Natural killer cell (primary cell): ENCODE measurements at regions not wholly inside any gene's neighbourhood (a gene's known extent, or its start where the extent isn't known, plus 50 kb on each side); places are given as distances from the start of the nearest gene placed in this dataset.

Experiments
- ATAC-seq, 3 donors: fragments of 150-1000 bp in 2 of 3; fragments of 200-7000 bp in 1 of 3; cut with Tn5 transposase; 1 replicate in 1 of 3; 2 replicates in 2 of 3; pipeline ENCODE4 v1.10.0; 2021; ENCODE audit warnings: mild to moderate bottlenecking in 2 of 3, moderate library complexity in 2 of 3
- DNase-seq, 2 donors: peaks; one replicate each; pipeline versions ENCODE4 v3.0.0 to v3.0.0-alpha.2; 2013 to 2021; ENCODE audit warnings: mixed read lengths in 1 of 2
- H3K27ac ChIP-seq: one replicate; pipeline ENCODE4 v1.5.1; 2013; ENCODE audit warnings: mild to moderate bottlenecking, low read length
- H3K27me3 ChIP-seq: one replicate; pipeline ENCODE4 v1.6.1; 2013; ENCODE audit warnings: low read length; ENCODE audit not compliant: control insufficient read depth, insufficient read depth
- H3K36me3 ChIP-seq: one replicate; pipeline ENCODE4 v1.6.1; 2013; ENCODE audit warnings: low read length; ENCODE audit not compliant: control insufficient read depth, insufficient read depth
- H3K4me1 ChIP-seq: one replicate; pipeline ENCODE4 v1.6.1; 2013; ENCODE audit warnings: low read length; ENCODE audit not compliant: control insufficient read depth, insufficient read depth
- H3K4me3 ChIP-seq: one replicate; pipeline ENCODE4 v1.5.1; 2013; ENCODE audit warnings: low read length
- H3K9me3 ChIP-seq: one replicate; pipeline ENCODE4 v1.6.1; 2013; ENCODE audit warnings: low read length; ENCODE audit not compliant: control insufficient read depth, insufficient read depth
- H3K27ac Mint-ChIP-seq, 2 donors: one replicate each; pipeline ENCODE4 v1.8.0; 2022; ENCODE audit warnings: mild to moderate bottlenecking in 2 of 2, mixed read lengths in 2 of 2, moderate library complexity in 1 of 2
- H3K27me3 Mint-ChIP-seq, 2 donors: one replicate each; pipeline ENCODE4 v1.8.0; 2022; ENCODE audit warnings: low read depth in 2 of 2, mixed read lengths in 2 of 2
- H3K36me3 Mint-ChIP-seq: one replicate; pipeline ENCODE4 v1.8.0; 2022; ENCODE audit warnings: mixed read lengths
- H3K4me1 Mint-ChIP-seq, 2 donors: one replicate each; pipeline ENCODE4 v1.8.0; 2022; ENCODE audit warnings: mixed read lengths in 2 of 2
- H3K4me3 Mint-ChIP-seq: one replicate; pipeline ENCODE4 v1.8.0; 2022; ENCODE audit warnings: mild to moderate bottlenecking, moderate library complexity, mixed read lengths
- H3K9me3 Mint-ChIP-seq, 2 donors: one replicate each; pipeline ENCODE4 v1.8.0; 2022; ENCODE audit warnings: mixed read lengths in 2 of 2
- WGBS: methylation state at CpG from one replicate; pipeline ENCODE4 v1.1.7; 2013; ENCODE audit warnings: missing lambda C conversion rate; ENCODE audit not compliant: insufficient coverage; 5-methylcytosine and 5-hydroxymethylcytosine counted together
- intact Hi-C: fragments of 100-400 bp; cut with micrococcal nuclease; formaldehyde crosslinking; loops from one replicate; pipeline ENCODE4 v1.14.2; 2022
- TF ChIP-seq, protein P1 (sequence below): fragments of 200-600 bp; IDR thresholded peaks from one replicate; pipeline ENCODE4 v1.8.0; 2022; ENCODE audit warnings: antibody characterized with exemption

DNA sequence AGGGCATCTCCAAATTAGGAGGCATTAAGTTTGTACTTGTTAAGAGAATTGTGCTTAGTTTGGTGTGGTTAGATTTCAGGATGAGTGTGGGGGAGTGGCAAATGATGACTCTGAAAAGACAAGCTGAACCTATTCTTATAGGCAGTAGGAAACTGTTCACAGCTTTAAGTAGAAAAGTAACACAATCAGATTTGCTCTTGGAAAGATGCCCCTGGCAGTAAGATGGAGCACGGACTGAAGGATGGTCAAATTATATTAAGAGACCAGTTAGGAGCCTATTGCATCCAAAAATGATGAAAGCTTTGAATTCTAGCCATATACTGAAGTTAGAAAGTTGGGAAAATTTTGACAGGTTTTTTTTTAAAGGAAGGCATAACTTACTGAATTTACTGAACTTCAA lies 254.2 kb upstream of the MEF2C start:
- H3K27me3 Mint-ChIP-seq, result peaks cover 0 to 2% of the 10 kb centered on the region in 2 donors
- 97% methylated on average over 1 of the region's 1 CpG for WGBS
- no peak overlapping the region for H3K4me3 Mint-ChIP-seq
- H3K9me3 ChIP-seq, result no peaks in the 10 kb centered on the region
- TF ChIP-seq, protein P1, sequence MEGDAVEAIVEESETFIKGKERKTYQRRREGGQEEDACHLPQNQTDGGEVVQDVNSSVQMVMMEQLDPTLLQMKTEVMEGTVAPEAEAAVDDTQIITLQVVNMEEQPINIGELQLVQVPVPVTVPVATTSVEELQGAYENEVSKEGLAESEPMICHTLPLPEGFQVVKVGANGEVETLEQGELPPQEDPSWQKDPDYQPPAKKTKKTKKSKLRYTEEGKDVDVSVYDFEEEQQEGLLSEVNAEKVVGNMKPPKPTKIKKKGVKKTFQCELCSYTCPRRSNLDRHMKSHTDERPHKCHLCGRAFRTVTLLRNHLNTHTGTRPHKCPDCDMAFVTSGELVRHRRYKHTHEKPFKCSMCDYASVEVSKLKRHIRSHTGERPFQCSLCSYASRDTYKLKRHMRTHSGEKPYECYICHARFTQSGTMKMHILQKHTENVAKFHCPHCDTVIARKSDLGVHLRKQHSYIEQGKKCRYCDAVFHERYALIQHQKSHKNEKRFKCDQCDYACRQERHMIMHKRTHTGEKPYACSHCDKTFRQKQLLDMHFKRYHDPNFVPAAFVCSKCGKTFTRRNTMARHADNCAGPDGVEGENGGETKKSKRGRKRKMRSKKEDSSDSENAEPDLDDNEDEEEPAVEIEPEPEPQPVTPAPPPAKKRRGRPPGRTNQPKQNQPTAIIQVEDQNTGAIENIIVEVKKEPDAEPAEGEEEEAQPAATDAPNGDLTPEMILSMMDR, result no peak
- ATAC-seq, result no peak
- H3K4me1 Mint-ChIP-seq, result no peaks in the 10 kb centered on the region
- DNase-seq, result no peak
- H3K9me3 Mint-ChIP-seq, result peaks cover 0 to 4% of the 10 kb centered on the region in 2 donors
- no peaks in the 10 kb centered on the region for H3K36me3 ChIP-seq
- no peak overlapping the region for H3K27ac ChIP-seq
- H3K4me1 ChIP-seq, result no peaks in the 10 kb centered on the region
- H3K27ac Mint-ChIP-seq, result no peak overlapping the region
- no peak overlapping the region for H3K4me3 ChIP-seq
- no peaks in the 10 kb centered on the region for H3K27me3 ChIP-seq
- H3K36me3 Mint-ChIP-seq, result no peaks in the 10 kb centered on the region
- intact Hi-C loops, result no loop called here

- intact Hi-C loops, result no loop called here
- H3K36me3 Mint-ChIP-seq, result no peaks in the 10 kb centered on the region
- no peaks in the 10 kb centered on the region for H3K4me1 Mint-ChIP-seq
- DNase-seq, result no peak
- 79% methylated on average over 1 of the region's 1 CpG for WGBS
- Histone ChIP-seq H3K27me3 (no peaks in the 10 kb centered on the region), H3K4me3 (no peak overlapping the region), H3K36me3 (no peaks in the 10 kb centered on the region), H3K4me1 (no peaks in the 10 kb centered on the region), H3K9me3 (no peaks in the 10 kb centered on the region), H3K27ac (no peak overlapping the region)
- no peak for ATAC-seq
- H3K27me3 Mint-ChIP-seq, result no peaks in the 10 kb centered on the region
- no peaks in the 10 kb centered on the region for H3K9me3 Mint-ChIP-seq
- TF ChIP-seq, protein P1, result no peak
- H3K27ac Mint-ChIP-seq, result no peak overlapping the region
- no peak overlapping the region for H3K4me3 Mint-ChIP-seq
Observed at GRCh38 chr5:89133975-89134374, 251.0 kb upstream of the MEF2C start.

- no peak overlapping the region for H3K4me3 Mint-ChIP-seq
- H3K9me3 ChIP-seq, result no peaks in the 10 kb centered on the region
- TF ChIP-seq, protein P1, result no peak
- H3K4me1 ChIP-seq, result no peaks in the 10 kb centered on the region
- H3K4me3 ChIP-seq, result no peak overlapping the region
- H3K4me1 Mint-ChIP-seq, result peaks cover 0 to 4% of the 10 kb centered on the region in 2 donors
- H3K27me3 ChIP-seq, result no peaks in the 10 kb centered on the region
- H3K27ac Mint-ChIP-seq, result no peak overlapping the region
- DNase-seq (no peak), ATAC-seq (no peak)
- H3K27me3 Mint-ChIP-seq, result no peaks in the 10 kb centered on the region
- H3K36me3 Mint-ChIP-seq, result no peaks in the 10 kb centered on the region
- no peaks in the 10 kb centered on the region for H3K9me3 Mint-ChIP-seq
- no peak overlapping the region for H3K27ac ChIP-seq
- intact Hi-C loops, result no loop called here
- 80% methylated on average over 1 of the region's 1 CpG for WGBS
- no peaks in the 10 kb centered on the region for H3K36me3 ChIP-seq
Observed at GRCh38 chr5:89133129-89133528, 250.1 kb upstream of the MEF2C start.

DNA sequence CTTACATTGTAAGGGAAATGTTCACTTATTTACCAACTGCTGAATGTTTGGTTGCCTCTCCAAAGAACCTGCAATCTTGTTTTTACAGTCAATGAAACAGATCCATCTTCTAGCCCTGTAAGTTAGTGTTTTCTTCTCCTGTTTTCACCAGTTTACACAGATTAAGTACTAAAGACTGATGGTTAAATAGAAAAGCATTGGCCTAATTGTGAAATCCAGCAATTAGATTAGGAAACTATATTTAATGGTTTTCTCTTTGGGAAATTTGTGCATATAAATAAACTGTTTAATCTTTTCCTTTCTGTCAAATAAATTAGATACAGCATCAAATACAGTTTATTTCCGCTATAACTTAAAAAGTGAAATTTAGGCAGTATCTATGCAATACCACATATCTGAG lies 247.9 kb upstream of the MEF2C start:
- TF ChIP-seq, protein P1, result no peak

More for the DNA sequence above, 247.9 kb upstream of the MEF2C start:
- no peak overlapping the region for H3K27ac ChIP-seq
- H3K27ac Mint-ChIP-seq, result no peak overlapping the region
- DNase-seq (no peak), ATAC-seq (no peak)
- H3K4me1 Mint-ChIP-seq, result peaks cover 0 to 6% of the 10 kb centered on the region in 2 donors
- no peak overlapping the region for H3K4me3 ChIP-seq
- WGBS, result no CpG with 5 or more reads among the region's 1 CpG
- H3K9me3 Mint-ChIP-seq, result no peaks in the 10 kb centered on the region
- H3K27me3 ChIP-seq, result no peaks in the 10 kb centered on the region
- intact Hi-C loops, result no loop called here
- no peaks in the 10 kb centered on the region for H3K4me1 ChIP-seq
- no peaks in the 10 kb centered on the region for H3K27me3 Mint-ChIP-seq
- H3K9me3 ChIP-seq, result no peaks in the 10 kb centered on the region
- no peaks in the 10 kb centered on the region for H3K36me3 Mint-ChIP-seq
- no peaks in the 10 kb centered on the region for H3K36me3 ChIP-seq
- no peak overlapping the region for H3K4me3 Mint-ChIP-seq
